ENCODE measurements at regions not wholly inside any gene's neighbourhood (a gene's known extent, or its start where the extent isn't known, plus 50 kb on each side); places are given as distances from the start of the nearest gene placed in this dataset.

GRCh38 chr7:104059103-104059502 is 69.6 kb upstream of the RELN start:
- CTCF ChIA-PET = no interaction called here
- DNase-seq (no peak), ATAC-seq (replicated peaks in 1 of 4) (no peak)
- Mint-ChIP-seq H3K36me3 (no peaks in the 10 kb centered on the region), H3K27me3 (peaks cover 1 to 9% of the 10 kb centered on the region in 2 donors), H3K4me3 (no peak overlapping the region), H3K9me3 (no peaks in the 10 kb centered on the region), H3K27ac (no peak overlapping the region), H3K4me1 (no peaks in the 10 kb centered on the region)
- POLR2A ChIA-PET = no interaction called here
- 64% methylated on average over 5 of the region's 5 CpGs for WGBS (ENCODE audit: insufficient coverage)
- Histone ChIP-seq H3K27ac (ENCODE audit: low read length) (no peak overlapping the region), H3K27me3 (replicated peaks in 1 of 2; ENCODE audit: control insufficient read depth in 2 of 2, extremely low read depth in 1 of 2, insufficient read depth in 2 of 2, low read length in 1 of 2) (peaks cover 0 to 7% of the 10 kb centered on the region in 2 experiments), H3K9me3 (no peaks in the 10 kb centered on the region), H3K36me3 (ENCODE audit: control insufficient read depth in 2 of 2, extremely low read depth in 1 of 2, insufficient read depth in 1 of 2, low read length in 1 of 2) (no peaks in the 10 kb centered on the region), H3K4me1 (ENCODE audit: control insufficient read depth in 1 of 2, extremely low read depth in 1 of 2, insufficient read depth in 2 of 2, low read length in 2 of 2) (no peaks in the 10 kb centered on the region), H3K4me3 (ENCODE audit: control insufficient read depth in 1 of 2, extremely low read depth in 1 of 2, low read length in 1 of 2) (no peak overlapping the region)

GRCh38 chr7:104054362-104054761 is 64.9 kb upstream of the RELN start:
- peaks cover 0 to 7% of the 10 kb centered on the region in 2 experiments for H3K27me3 ChIP-seq (replicated peaks in 1 of 2; ENCODE audit: control insufficient read depth in 2 of 2, extremely low read depth in 1 of 2, insufficient read depth in 2 of 2, low read length in 1 of 2)
- WGBS (ENCODE audit: insufficient coverage) = no CpG with 5 or more reads among the region's 1 CpG

DNA sequence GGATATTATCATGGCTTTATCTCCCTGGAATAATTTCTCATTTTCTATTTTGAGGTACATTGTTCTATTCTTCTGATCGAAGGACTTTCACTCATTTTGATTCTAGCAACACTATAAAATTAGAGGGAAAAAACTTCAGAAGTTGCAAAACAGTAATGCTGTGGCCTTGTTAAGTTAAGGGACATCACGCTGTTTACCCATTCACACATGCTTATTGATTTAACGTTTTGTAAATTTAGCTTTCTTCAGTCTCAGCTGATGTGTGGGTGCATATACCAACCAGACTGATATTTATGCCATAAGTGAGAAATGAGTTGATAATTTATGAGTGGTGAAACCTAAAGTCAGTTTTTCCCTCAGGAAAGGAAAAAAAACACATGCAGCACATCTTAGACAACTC is 63.5 kb upstream of the RELN start:
- no CpG with 5 or more reads among the region's 3 CpGs for WGBS (ENCODE audit: insufficient coverage)
- no peak for DNase-seq
- ChIA-PET POLR2A (no interaction called here), CTCF (no interaction called here)
- Mint-ChIP-seq H3K9me3 (no peaks in the 10 kb centered on the region), H3K27me3 (peaks cover 3 to 18% of the 10 kb centered on the region in 2 donors), H3K4me3 (no peak overlapping the region), H3K27ac (no peak overlapping the region), H3K36me3 (no peaks in the 10 kb centered on the region), H3K4me1 (no peaks in the 10 kb centered on the region)
- no peak overlapping the region for H3K27ac ChIP-seq (ENCODE audit: low read length)
- H3K4me1 ChIP-seq (ENCODE audit: control insufficient read depth in 1 of 2, extremely low read depth in 1 of 2, insufficient read depth in 2 of 2, low read length in 2 of 2) = no peaks in the 10 kb centered on the region
- H3K27me3 ChIP-seq (replicated peaks in 1 of 2; ENCODE audit: control insufficient read depth in 2 of 2, extremely low read depth in 1 of 2, insufficient read depth in 2 of 2, low read length in 1 of 2) = peaks cover 0 to 6% of the 10 kb centered on the region in 2 experiments
- H3K4me3 ChIP-seq (ENCODE audit: control insufficient read depth in 1 of 2, extremely low read depth in 1 of 2, low read length in 1 of 2) = no peak overlapping the region
- ATAC-seq (replicated peaks in 1 of 4) = no peak
- H3K9me3 ChIP-seq = no peaks in the 10 kb centered on the region
- H3K36me3 ChIP-seq (ENCODE audit: control insufficient read depth in 2 of 2, extremely low read depth in 1 of 2, insufficient read depth in 1 of 2, low read length in 1 of 2) = no peaks in the 10 kb centered on the region

More at GRCh38 chr7:104054362-104054761, 64.9 kb upstream of the RELN start:
- no peak overlapping the region for H3K4me3 ChIP-seq (ENCODE audit: control insufficient read depth in 1 of 2, extremely low read depth in 1 of 2, low read length in 1 of 2)
- no peaks in the 10 kb centered on the region for H3K4me1 Mint-ChIP-seq
- ChIA-PET POLR2A (no interaction called here), CTCF (no interaction called here)
- no peaks in the 10 kb centered on the region for H3K9me3 Mint-ChIP-seq
- no peak for DNase-seq
- no peaks in the 10 kb centered on the region for H3K9me3 ChIP-seq
- no peak for ATAC-seq (replicated peaks in 1 of 4)
- H3K27me3 Mint-ChIP-seq = peaks cover 3 to 20% of the 10 kb centered on the region in 2 donors
- H3K27ac ChIP-seq (ENCODE audit: low read length) = no peak overlapping the region
- H3K27ac Mint-ChIP-seq = no peak overlapping the region
- no peaks in the 10 kb centered on the region for H3K36me3 Mint-ChIP-seq
- H3K4me1 ChIP-seq (ENCODE audit: control insufficient read depth in 1 of 2, extremely low read depth in 1 of 2, insufficient read depth in 2 of 2, low read length in 2 of 2) = no peaks in the 10 kb centered on the region
- H3K4me3 Mint-ChIP-seq = no peak overlapping the region
- H3K36me3 ChIP-seq (ENCODE audit: control insufficient read depth in 2 of 2, extremely low read depth in 1 of 2, insufficient read depth in 1 of 2, low read length in 1 of 2) = no peaks in the 10 kb centered on the region

DNA sequence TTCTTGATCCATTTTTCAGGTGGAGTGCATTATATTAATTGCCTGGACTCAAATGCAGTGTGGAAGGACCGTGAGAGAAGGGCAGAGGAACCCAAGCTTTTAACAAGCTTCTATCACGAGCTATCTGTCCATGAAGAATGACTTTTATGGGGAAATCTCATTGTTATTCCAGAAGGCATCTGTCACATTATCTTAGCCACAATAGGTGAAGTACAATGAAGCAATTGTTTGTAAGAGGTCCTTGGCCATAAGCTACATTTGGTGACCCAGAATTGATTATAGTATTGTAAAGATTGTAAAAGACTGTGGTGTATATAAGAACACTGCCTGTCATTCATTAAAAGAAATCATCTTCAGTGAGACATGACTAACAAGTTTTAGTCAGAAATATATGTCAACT is 58.6 kb upstream of the RELN start:
- ChIA-PET CTCF (no interaction called here), POLR2A (no interaction called here)
- Histone ChIP-seq H3K9me3 (no peaks in the 10 kb centered on the region), H3K36me3 (ENCODE audit: control insufficient read depth in 2 of 2, extremely low read depth in 1 of 2, insufficient read depth in 1 of 2, low read length in 1 of 2) (no peaks in the 10 kb centered on the region), H3K27me3 (replicated peaks in 1 of 2; ENCODE audit: control insufficient read depth in 2 of 2, extremely low read depth in 1 of 2, insufficient read depth in 2 of 2, low read length in 1 of 2) (no peaks in the 10 kb centered on the region), H3K4me3 (ENCODE audit: control insufficient read depth in 1 of 2, extremely low read depth in 1 of 2, low read length in 1 of 2) (no peak overlapping the region), H3K4me1 (ENCODE audit: control insufficient read depth in 1 of 2, extremely low read depth in 1 of 2, insufficient read depth in 2 of 2, low read length in 2 of 2) (no peaks in the 10 kb centered on the region), H3K27ac (ENCODE audit: low read length) (no peak overlapping the region)
- H3K27me3 Mint-ChIP-seq = peaks cover 3 to 20% of the 10 kb centered on the region in 2 donors
- no CpG with 5 or more reads among the region's 2 CpGs for WGBS (ENCODE audit: insufficient coverage)
- no peak overlapping the region for H3K27ac Mint-ChIP-seq
- no peak for DNase-seq
- ATAC-seq (replicated peaks in 1 of 4) = no peak
- H3K4me3 Mint-ChIP-seq = no peak overlapping the region
- no peaks in the 10 kb centered on the region for H3K36me3 Mint-ChIP-seq
- H3K4me1 Mint-ChIP-seq = no peaks in the 10 kb centered on the region
- peaks cover 0 to 3% (median 0%) of the 10 kb centered on the region in 3 donors for H3K9me3 Mint-ChIP-seq

GRCh38 chr7:104045183-104045582 is 55.7 kb upstream of the RELN start:
- Mint-ChIP-seq H3K36me3 (no peaks in the 10 kb centered on the region), H3K4me1 (no peaks in the 10 kb centered on the region), H3K27me3 (peaks cover 4 to 26% of the 10 kb centered on the region in 2 donors), H3K4me3 (no peak overlapping the region), H3K27ac (no peak overlapping the region), H3K9me3 (peaks cover 0 to 3% (median 0%) of the 10 kb centered on the region in 3 donors)
- Histone ChIP-seq H3K9me3 (no peaks in the 10 kb centered on the region), H3K4me1 (ENCODE audit: control insufficient read depth in 1 of 2, extremely low read depth in 1 of 2, insufficient read depth in 2 of 2, low read length in 2 of 2) (no peaks in the 10 kb centered on the region), H3K36me3 (ENCODE audit: control insufficient read depth in 2 of 2, extremely low read depth in 1 of 2, insufficient read depth in 1 of 2, low read length in 1 of 2) (no peaks in the 10 kb centered on the region), H3K27me3 (replicated peaks in 1 of 2; ENCODE audit: control insufficient read depth in 2 of 2, extremely low read depth in 1 of 2, insufficient read depth in 2 of 2, low read length in 1 of 2) (no peaks in the 10 kb centered on the region), H3K4me3 (ENCODE audit: control insufficient read depth in 1 of 2, extremely low read depth in 1 of 2, low read length in 1 of 2) (no peak overlapping the region), H3K27ac (ENCODE audit: low read length) (no peak overlapping the region)
- CTCF ChIA-PET = no interaction called here
- ATAC-seq (replicated peaks in 1 of 4) = no peak
- POLR2A ChIA-PET = no interaction called here
- DNase-seq = no peak
- WGBS (ENCODE audit: insufficient coverage) = 95% methylated on average over 2 of the region's 3 CpGs

DNA sequence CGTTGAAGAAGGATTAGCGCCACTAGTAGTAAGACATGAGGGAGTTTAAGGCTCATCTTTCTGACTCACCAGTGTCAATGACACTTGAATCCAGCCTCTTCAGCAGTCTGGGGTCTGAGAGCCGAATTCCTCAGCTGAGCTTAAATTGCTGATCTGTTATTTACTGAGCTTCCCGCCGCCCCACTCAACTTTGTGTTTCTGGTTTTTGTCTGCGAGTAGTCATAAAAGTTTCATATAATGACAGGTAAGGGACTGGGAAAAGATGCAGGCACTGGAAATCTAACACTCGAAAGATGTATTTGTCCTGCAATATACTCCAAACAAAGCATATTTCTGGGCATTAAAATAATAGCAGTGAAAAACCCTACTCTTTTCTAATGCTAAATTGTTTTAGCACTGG is 51.2 kb upstream of the RELN start:
- Mint-ChIP-seq H3K4me3 (no peak overlapping the region), H3K27ac (no peak overlapping the region), H3K27me3 (peaks cover 17 to 29% of the 10 kb centered on the region in 2 donors), H3K9me3 (peaks cover 0 to 3% (median 0%) of the 10 kb centered on the region in 3 donors), H3K36me3 (no peaks in the 10 kb centered on the region), H3K4me1 (no peaks in the 10 kb centered on the region)
- Histone ChIP-seq H3K4me1 (ENCODE audit: control insufficient read depth in 1 of 2, extremely low read depth in 1 of 2, insufficient read depth in 2 of 2, low read length in 2 of 2) (no peaks in the 10 kb centered on the region), H3K4me3 (ENCODE audit: control insufficient read depth in 1 of 2, extremely low read depth in 1 of 2, low read length in 1 of 2) (no peak overlapping the region), H3K27ac (ENCODE audit: low read length) (no peak overlapping the region), H3K9me3 (no peaks in the 10 kb centered on the region), H3K36me3 (ENCODE audit: control insufficient read depth in 2 of 2, extremely low read depth in 1 of 2, insufficient read depth in 1 of 2, low read length in 1 of 2) (no peaks in the 10 kb centered on the region), H3K27me3 (replicated peaks in 1 of 2; ENCODE audit: control insufficient read depth in 2 of 2, extremely low read depth in 1 of 2, insufficient read depth in 2 of 2, low read length in 1 of 2) (no peaks in the 10 kb centered on the region)
- no peak for DNase-seq
- 50% methylated on average over 2 of the region's 7 CpGs for WGBS (ENCODE audit: insufficient coverage)
- POLR2A ChIA-PET = no interaction called here
- no peak for ATAC-seq (replicated peaks in 1 of 4)
- CTCF ChIA-PET = no interaction called here

- Histone ChIP-seq H3K4me3 (ENCODE audit: control insufficient read depth in 1 of 2, extremely low read depth in 1 of 2, low read length in 1 of 2) (no peak overlapping the region), H3K27ac (ENCODE audit: low read length) (no peak overlapping the region), H3K27me3 (replicated peaks in 1 of 2; ENCODE audit: control insufficient read depth in 2 of 2, extremely low read depth in 1 of 2, insufficient read depth in 2 of 2, low read length in 1 of 2) (no peaks in the 10 kb centered on the region), H3K4me1 (ENCODE audit: control insufficient read depth in 1 of 2, extremely low read depth in 1 of 2, insufficient read depth in 2 of 2, low read length in 2 of 2) (no peaks in the 10 kb centered on the region), H3K36me3 (ENCODE audit: control insufficient read depth in 2 of 2, extremely low read depth in 1 of 2, insufficient read depth in 1 of 2, low read length in 1 of 2) (no peaks in the 10 kb centered on the region), H3K9me3 (no peaks in the 10 kb centered on the region)
- no CpG with 5 or more reads among the region's 3 CpGs for WGBS (ENCODE audit: insufficient coverage)
- ChIA-PET CTCF (interaction anchor here in 1 of 2 donors (0.6 kb wide), 1 partner anchor 24 kb away, joined by 4 read pairs; no protein-coding TSS in a partner anchor), POLR2A (no interaction called here)
- H3K27me3 Mint-ChIP-seq = peaks cover 20 to 34% of the 10 kb centered on the region in 2 donors
- no peak overlapping the region for H3K27ac Mint-ChIP-seq
- H3K36me3 Mint-ChIP-seq = no peaks in the 10 kb centered on the region
- no peak for ATAC-seq (replicated peaks in 1 of 4)
- no peaks in the 10 kb centered on the region for H3K4me1 Mint-ChIP-seq
- peaks cover 6 to 8% (median 6%) of the 10 kb centered on the region in 3 donors for H3K9me3 Mint-ChIP-seq
- H3K4me3 Mint-ChIP-seq = no peak overlapping the region
- no peak for DNase-seq
Measured at GRCh38 chr7:104039363-104039762, 49.9 kb upstream of the RELN start.

All from T-cell (primary cell).